BE2C (cell line): ENCODE measurements at regions not wholly inside any gene's neighbourhood (a gene's known extent, or its start where the extent isn't known, plus 50 kb on each side); places are given as distances from the start of the nearest gene placed in this dataset.

ENCODE experiments used
- DNase-seq: peaks from one replicate; pipeline ENCODE4 v3.0.0-alpha.2; 2020
- H3K27me3 ChIP-seq: fragments of 250-450 bp; sonication (Bioruptor Pico); 2 replicates; pipeline ENCODE4 v1.5.1; 2020; ENCODE audit warnings: mild to moderate bottlenecking
- H3K36me3 ChIP-seq: fragments of 250-450 bp; sonication (Bioruptor Pico); 2 replicates; pipeline ENCODE4 v1.5.1; 2020; ENCODE audit warnings: mild to moderate bottlenecking
- H3K4me1 ChIP-seq: fragments of 250-450 bp; sonication (Bioruptor Pico); 2 replicates; pipeline ENCODE4 v1.5.1; 2020
- H3K4me3 ChIP-seq: 2 replicates; pipeline ENCODE4 v1.5.1; 2011; ENCODE audit warnings: low read depth, low read length
- H3K9me3 ChIP-seq: fragments of 250-450 bp; sonication (Bioruptor Pico); 2 replicates; pipeline ENCODE4 v1.5.1; 2020
- TF ChIP-seq, protein P1 (sequence below): IDR thresholded peaks from 2 replicates; pipeline ENCODE4 v1.5.1; 2012; ENCODE audit warnings: mild to moderate bottlenecking, low read depth, low read length

DNA sequence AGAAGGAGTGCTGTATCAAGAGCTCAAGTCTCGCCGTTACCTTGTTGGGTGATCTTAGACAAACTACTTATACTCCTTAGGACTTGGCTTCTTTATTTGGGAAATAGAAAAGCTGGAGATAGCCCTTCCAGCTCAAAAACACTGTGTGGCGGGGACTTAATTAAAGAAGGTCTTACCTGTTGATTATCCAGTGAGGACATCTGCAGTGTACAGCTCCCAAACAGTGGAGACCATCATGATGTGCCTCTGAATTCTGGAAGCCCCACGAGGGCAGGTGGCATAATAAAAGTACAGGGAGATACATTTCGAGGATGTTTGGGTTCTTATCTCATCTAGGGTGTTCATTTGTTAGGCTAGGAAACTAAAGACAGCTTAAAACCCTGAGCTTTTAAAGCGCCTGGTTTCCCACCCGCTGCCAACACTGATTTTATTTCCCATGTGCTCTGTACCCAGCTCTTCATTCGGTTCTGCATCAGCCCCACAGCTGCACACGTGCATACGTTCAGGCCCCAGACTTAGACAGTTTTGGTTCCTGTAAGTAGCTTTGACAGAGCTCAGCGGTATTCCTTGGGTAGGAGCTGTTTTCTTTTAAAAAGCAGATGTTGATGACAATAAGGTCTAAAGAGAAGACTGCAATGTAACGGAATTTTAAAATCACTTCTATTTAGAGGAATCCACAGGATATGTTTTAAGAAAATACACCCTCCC lies 80.5 kb upstream of the SIX2 start:
- Histone ChIP-seq H3K9me3 (no peaks in the 10 kb centered on the region), H3K27me3 (no peaks in the 10 kb centered on the region), H3K4me3 (no peak overlapping the region), H3K4me1 (no peaks in the 10 kb centered on the region), H3K36me3 (no peaks in the 10 kb centered on the region)
- TF ChIP-seq, protein P1, sequence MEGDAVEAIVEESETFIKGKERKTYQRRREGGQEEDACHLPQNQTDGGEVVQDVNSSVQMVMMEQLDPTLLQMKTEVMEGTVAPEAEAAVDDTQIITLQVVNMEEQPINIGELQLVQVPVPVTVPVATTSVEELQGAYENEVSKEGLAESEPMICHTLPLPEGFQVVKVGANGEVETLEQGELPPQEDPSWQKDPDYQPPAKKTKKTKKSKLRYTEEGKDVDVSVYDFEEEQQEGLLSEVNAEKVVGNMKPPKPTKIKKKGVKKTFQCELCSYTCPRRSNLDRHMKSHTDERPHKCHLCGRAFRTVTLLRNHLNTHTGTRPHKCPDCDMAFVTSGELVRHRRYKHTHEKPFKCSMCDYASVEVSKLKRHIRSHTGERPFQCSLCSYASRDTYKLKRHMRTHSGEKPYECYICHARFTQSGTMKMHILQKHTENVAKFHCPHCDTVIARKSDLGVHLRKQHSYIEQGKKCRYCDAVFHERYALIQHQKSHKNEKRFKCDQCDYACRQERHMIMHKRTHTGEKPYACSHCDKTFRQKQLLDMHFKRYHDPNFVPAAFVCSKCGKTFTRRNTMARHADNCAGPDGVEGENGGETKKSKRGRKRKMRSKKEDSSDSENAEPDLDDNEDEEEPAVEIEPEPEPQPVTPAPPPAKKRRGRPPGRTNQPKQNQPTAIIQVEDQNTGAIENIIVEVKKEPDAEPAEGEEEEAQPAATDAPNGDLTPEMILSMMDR: no peak
- DNase-seq: no peak

DNA sequence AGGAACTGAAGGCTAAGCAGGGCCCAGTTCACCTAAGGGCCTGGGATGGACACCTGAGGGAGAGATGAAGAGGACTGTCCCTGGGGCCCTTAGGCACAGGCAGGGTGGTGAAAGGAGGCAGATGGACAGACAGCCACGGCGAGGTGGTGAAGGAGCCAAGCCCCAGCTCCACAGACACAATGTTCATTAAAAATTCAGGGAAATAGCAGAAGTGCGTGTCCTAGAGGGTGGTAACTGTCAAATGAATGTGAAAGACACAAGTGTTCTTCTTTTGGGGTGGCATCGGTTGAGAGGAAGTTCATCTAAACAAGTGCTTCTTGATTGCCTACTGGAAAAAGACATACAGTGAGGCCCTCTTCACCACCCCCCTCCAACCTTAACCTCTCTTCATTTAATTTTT lies 76.2 kb upstream of the SIX2 start:
- Histone ChIP-seq H3K9me3 (no peaks in the 10 kb centered on the region), H3K36me3 (no peaks in the 10 kb centered on the region), H3K4me3 (no peak overlapping the region), H3K4me1 (no peaks in the 10 kb centered on the region), H3K27me3 (no peaks in the 10 kb centered on the region)
- TF ChIP-seq, protein P1: no peak
- DNase-seq: no peak

DNA sequence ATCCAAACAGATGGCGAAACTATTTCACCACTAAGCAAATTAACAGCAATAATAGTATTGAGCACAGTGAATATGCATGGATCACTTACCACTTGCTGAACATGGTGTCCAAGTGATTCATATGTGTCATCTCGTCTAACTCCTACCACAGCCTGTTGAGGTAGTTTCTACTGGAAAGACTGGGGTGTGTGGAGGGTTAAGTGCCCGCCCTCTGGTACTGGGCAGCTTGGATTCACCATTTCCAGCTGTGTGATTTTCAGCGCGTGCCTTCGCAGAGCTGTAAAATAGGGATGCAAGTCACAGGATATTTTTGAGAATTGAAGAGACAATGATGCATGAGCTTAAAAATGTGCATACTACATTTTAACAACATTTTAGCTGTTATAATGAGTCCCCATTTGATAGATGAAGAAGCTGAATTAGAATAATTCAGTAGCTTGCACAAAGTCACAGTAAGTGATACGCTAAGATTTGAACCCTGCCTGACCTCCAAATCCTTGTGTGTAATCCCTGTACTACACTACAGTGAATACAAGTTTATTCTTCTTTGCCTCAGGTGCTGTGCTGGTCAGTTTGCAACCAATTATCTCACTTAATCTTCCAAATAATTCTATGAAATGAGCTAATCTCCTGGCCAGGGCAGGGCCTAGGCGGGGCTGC lies 75.2 kb upstream of the SIX2 start:
- Histone ChIP-seq H3K4me1 (no peaks in the 10 kb centered on the region), H3K4me3 (no peak overlapping the region), H3K9me3 (no peaks in the 10 kb centered on the region), H3K27me3 (no peaks in the 10 kb centered on the region), H3K36me3 (no peaks in the 10 kb centered on the region)
- TF ChIP-seq, protein P1: no peak
- DNase-seq: no peak

DNA sequence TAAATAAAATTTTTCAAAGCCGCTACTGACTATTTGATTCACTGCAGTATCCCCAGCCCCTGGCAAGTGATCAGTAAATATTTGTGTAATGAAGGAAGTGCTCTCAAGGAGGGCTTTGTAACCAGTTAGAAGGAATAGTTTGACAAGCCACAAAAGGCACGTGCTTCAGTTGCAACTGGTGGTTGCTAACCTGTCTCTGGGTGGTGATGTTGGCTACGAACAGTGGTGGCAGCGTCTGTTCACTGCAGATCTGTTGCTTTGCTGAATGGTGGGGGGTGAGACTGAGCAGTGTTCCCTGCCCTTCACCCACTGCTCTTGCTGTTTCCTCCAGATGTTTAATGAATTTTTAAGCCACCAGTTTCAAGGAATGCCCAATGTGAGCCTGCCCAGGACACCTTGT lies 73.9 kb upstream of the SIX2 start:
- no peaks in the 10 kb centered on the region for H3K4me1 ChIP-seq
- DNase-seq: no peak

DNA sequence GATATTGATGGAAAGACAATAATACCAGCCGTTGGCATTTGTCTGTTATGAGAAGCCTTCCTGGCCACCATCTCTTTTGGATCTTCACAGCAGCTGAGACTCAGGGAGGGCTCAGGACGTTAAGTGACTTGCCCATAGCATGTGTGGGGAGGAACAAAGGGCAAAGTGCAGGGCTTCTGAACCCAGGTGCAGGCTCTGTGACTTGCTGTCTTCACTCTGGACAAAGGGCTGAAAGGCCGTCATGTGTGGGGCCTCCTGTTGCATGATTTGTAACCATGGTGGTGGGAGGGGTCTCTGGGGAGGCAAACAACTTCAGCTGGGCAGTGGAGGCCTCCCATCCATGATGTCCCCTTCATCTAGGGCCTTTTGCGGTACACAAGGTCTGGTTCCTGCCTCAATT lies 65.5 kb upstream of the SIX2 start:
- no peaks in the 10 kb centered on the region for H3K27me3 ChIP-seq
- H3K9me3 ChIP-seq: no peaks in the 10 kb centered on the region
- no peaks in the 10 kb centered on the region for H3K36me3 ChIP-seq
- no peak for DNase-seq
- TF ChIP-seq, protein P1: no peak
- H3K4me1 ChIP-seq: no peaks in the 10 kb centered on the region
- no peak overlapping the region for H3K4me3 ChIP-seq

More for the DNA sequence above, 73.9 kb upstream of the SIX2 start:
- Histone ChIP-seq H3K27me3 (no peaks in the 10 kb centered on the region), H3K36me3 (no peaks in the 10 kb centered on the region), H3K4me3 (no peak overlapping the region), H3K9me3 (no peaks in the 10 kb centered on the region)
- TF ChIP-seq, protein P1: no peak

DNA sequence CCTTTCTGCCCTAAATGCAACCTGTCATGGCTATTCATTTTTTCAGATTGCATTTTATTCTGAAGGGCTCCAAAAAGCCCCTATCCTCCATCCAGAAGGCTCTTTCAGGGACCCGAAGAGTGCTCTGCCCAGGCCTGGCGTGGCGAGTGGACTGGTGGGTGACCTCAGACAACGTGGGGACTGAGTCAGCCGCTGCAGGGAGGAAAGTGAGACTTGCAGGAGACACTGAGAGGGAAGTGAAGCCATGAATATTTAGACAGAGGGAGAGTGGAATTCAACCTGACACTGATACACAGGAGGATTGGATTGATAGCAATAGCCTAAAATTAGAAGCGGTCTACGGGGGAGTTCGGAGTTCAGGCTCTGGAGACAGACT lies 63.6 kb upstream of the SIX2 start:
- TF ChIP-seq, protein P1: no peak
- no peaks in the 10 kb centered on the region for H3K9me3 ChIP-seq
- no peaks in the 10 kb centered on the region for H3K4me1 ChIP-seq
- no peak overlapping the region for H3K4me3 ChIP-seq
- H3K27me3 ChIP-seq: no peaks in the 10 kb centered on the region
- DNase-seq: no peak
- no peaks in the 10 kb centered on the region for H3K36me3 ChIP-seq
